GM18907 (cell line): ENCODE measurements at regions not wholly inside any gene's neighbourhood (a gene's known extent, or its start where the extent isn't known, plus 50 kb on each side); places are given as distances from the start of the nearest gene placed in this dataset.

Source experiments
- ATAC-seq: cut with Tn5 transposase; IDR thresholded peaks from one replicate; pipeline ENCODE4 v1.9.1; 2021; ENCODE audit warnings: mild to moderate bottlenecking, moderate library complexity; ENCODE audit not compliant: unreplicated experiment

- no peak for ATAC-seq
These were observed 50.5 kb upstream of the PRSS58 start for GRCh38 chr7:142308326-142308725.
